Esophagus muscularis mucosa (tissue), 3 donors: ENCODE measurements at regions not wholly inside any gene's neighbourhood (a gene's known extent, or its start where the extent isn't known, plus 50 kb on each side); places are given as distances from the start of the nearest gene placed in this dataset.

Source experiments
- POLR2A ChIP-seq: fragments of 450-650 bp; IDR thresholded peaks from one replicate; pipeline ENCODE4 v1.6.1; 2017; ENCODE audit warnings: antibody characterized with exemption, moderate library complexity, mild to moderate bottlenecking, low read depth
- POLR2AphosphoS5 ChIP-seq, 2 donors: sonication (generic); formaldehyde crosslinking; IDR thresholded peaks; one replicate each; pipeline ENCODE4 v1.6.1; 2017; ENCODE audit warnings: antibody characterized with exemption in 2 of 2
- TF ChIP-seq, protein P1 (sequence below), 3 experiments: fragments of 200-600 bp in 2 of 3; fragments of 450-650 bp in 1 of 3; sonication (generic) in 2 of 3; IDR thresholded peaks; one replicate each; pipeline ENCODE4 v1.5.1; 2017 to 2019; ENCODE audit warnings: antibody characterized with exemption in 3 of 3, mild to moderate bottlenecking in 2 of 3, moderate library complexity in 1 of 3

DNA sequence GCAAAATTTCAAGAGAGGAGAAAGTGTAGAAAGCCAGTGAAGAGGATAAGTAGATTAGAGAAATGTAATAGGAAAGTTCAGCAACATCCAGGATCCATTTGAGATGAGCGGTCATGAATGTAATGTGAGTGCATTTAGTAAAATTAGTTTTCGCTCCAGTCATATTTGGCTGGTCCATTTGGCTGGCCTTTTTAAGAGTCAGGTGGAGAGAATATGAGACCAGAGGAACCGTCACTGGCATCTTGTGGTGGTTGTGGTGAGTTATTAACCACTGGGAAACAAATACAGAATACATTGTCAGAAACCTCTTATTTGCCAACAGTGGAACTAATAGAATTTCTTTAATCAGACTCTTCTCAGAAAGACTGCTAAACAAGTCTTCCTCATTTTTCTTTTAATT is 1064.3 kb upstream of the CDH2 start:
- TF ChIP-seq, protein P1, sequence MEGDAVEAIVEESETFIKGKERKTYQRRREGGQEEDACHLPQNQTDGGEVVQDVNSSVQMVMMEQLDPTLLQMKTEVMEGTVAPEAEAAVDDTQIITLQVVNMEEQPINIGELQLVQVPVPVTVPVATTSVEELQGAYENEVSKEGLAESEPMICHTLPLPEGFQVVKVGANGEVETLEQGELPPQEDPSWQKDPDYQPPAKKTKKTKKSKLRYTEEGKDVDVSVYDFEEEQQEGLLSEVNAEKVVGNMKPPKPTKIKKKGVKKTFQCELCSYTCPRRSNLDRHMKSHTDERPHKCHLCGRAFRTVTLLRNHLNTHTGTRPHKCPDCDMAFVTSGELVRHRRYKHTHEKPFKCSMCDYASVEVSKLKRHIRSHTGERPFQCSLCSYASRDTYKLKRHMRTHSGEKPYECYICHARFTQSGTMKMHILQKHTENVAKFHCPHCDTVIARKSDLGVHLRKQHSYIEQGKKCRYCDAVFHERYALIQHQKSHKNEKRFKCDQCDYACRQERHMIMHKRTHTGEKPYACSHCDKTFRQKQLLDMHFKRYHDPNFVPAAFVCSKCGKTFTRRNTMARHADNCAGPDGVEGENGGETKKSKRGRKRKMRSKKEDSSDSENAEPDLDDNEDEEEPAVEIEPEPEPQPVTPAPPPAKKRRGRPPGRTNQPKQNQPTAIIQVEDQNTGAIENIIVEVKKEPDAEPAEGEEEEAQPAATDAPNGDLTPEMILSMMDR (IDR thresholded peaks at IDR 0.05) = no peak
- TF ChIP-seq POLR2A = no peak
- no peak for TF ChIP-seq POLR2AphosphoS5 (IDR thresholded peaks at IDR 0.05)
